ENCODE measurements at regions not wholly inside any gene's neighbourhood (a gene's known extent, or its start where the extent isn't known, plus 50 kb on each side); places are given as distances from the start of the nearest gene placed in this dataset.

DNA sequence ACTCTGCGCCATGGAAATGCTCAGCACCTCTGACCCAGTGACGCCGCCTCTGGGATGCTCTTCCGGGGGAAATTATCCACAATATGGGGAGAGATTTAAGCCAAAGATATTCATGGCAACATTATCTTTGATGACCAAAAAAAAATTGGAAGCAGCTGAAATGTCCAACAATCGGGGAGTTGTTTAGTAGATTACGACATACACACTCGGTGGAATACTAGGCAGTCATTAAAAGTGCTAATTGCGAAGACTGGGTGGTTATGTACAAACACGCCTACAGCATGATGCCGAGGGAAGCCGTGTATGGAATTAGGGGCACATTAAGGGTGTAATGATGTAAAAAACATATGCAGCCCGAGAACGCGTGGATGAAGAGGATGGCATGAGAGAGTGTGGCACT is 75.2 kb downstream of the UNCX start:
- TF ChIP-seq, protein P1, sequence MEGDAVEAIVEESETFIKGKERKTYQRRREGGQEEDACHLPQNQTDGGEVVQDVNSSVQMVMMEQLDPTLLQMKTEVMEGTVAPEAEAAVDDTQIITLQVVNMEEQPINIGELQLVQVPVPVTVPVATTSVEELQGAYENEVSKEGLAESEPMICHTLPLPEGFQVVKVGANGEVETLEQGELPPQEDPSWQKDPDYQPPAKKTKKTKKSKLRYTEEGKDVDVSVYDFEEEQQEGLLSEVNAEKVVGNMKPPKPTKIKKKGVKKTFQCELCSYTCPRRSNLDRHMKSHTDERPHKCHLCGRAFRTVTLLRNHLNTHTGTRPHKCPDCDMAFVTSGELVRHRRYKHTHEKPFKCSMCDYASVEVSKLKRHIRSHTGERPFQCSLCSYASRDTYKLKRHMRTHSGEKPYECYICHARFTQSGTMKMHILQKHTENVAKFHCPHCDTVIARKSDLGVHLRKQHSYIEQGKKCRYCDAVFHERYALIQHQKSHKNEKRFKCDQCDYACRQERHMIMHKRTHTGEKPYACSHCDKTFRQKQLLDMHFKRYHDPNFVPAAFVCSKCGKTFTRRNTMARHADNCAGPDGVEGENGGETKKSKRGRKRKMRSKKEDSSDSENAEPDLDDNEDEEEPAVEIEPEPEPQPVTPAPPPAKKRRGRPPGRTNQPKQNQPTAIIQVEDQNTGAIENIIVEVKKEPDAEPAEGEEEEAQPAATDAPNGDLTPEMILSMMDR (IDR thresholded peaks at IDR 0.05; ENCODE audit: low read length), result no peak
- no peak for TF ChIP-seq EZH2 (optimal IDR thresholded peaks at IDR 0.05; ENCODE audit: low read depth, low read length)
